Fibroblast of lung (primary cell): ENCODE measurements at regions not wholly inside any gene's neighbourhood (a gene's known extent, or its start where the extent isn't known, plus 50 kb on each side); places are given as distances from the start of the nearest gene placed in this dataset.

Experiments
- DNase-seq, 2 donors: peaks; one replicate each; pipeline versions ENCODE4 v3.0.0 to v3.0.0-alpha.2; 2010; ENCODE audit warnings: low read depth in 2 of 2
- H2AFZ ChIP-seq: 2 replicates; pipeline ENCODE4 v1.5.1; 2012; ENCODE audit warnings: low read length, control low read depth, inconsistent platforms
- H3K27ac ChIP-seq: 2 replicates; pipeline ENCODE4 v1.5.1; 2011; ENCODE audit warnings: low read length, control low read depth; ENCODE audit not compliant: insufficient read depth
- H3K27me3 ChIP-seq: 2 replicates; pipeline ENCODE4 v1.5.1; 2011; ENCODE audit warnings: mild to moderate bottlenecking, low read length; ENCODE audit not compliant: control insufficient read depth, insufficient read depth
- H3K36me3 ChIP-seq: 2 replicates; pipeline ENCODE4 v1.5.1; 2011; ENCODE audit warnings: low read length; ENCODE audit not compliant: control insufficient read depth, insufficient read depth
- H3K4me1 ChIP-seq: 2 replicates; pipeline ENCODE4 v1.5.1; 2011; ENCODE audit warnings: low read length; ENCODE audit not compliant: control insufficient read depth, insufficient read depth; ENCODE audit errors: extremely low read depth
- H3K4me2 ChIP-seq: 2 replicates; pipeline ENCODE4 v1.5.1; 2011; ENCODE audit warnings: low read length, control low read depth; ENCODE audit not compliant: insufficient read depth; ENCODE audit errors: extremely low read depth
- H3K4me3 ChIP-seq, 4 experiments: fragments of 200-600 bp in 1 of 4; sonication (generic) in 1 of 4; replicated peaks in 1 of 4; 2 replicates each; pipeline ENCODE4 v1.5.1; 2011 to 2016; ENCODE audit warnings: low read length in 4 of 4, low read depth in 3 of 4, mild to moderate bottlenecking in 3 of 4, control low read depth in 2 of 4, inconsistent platforms in 1 of 4, mixed read lengths in 1 of 4; ENCODE audit not compliant: insufficient read depth in 1 of 4; ENCODE audit errors: control extremely low read depth in 1 of 4
- H3K79me2 ChIP-seq: 2 replicates; pipeline ENCODE4 v1.5.1; 2012; ENCODE audit warnings: mild to moderate bottlenecking, low read length, inconsistent platforms; ENCODE audit not compliant: control insufficient read depth, insufficient read depth
- H3K9ac ChIP-seq: 2 replicates; pipeline ENCODE4 v1.5.1; 2011; ENCODE audit warnings: mild to moderate bottlenecking, low read length, control low read depth; ENCODE audit not compliant: insufficient read depth
- H3K9me3 ChIP-seq: 2 replicates; pipeline ENCODE4 v1.5.1; 2012; ENCODE audit warnings: low read depth, low read length; ENCODE audit not compliant: control insufficient read depth, insufficient read depth
- H4K20me1 ChIP-seq: 2 replicates; pipeline ENCODE4 v1.5.1; 2011; ENCODE audit warnings: low read length; ENCODE audit not compliant: control insufficient read depth, insufficient read depth; ENCODE audit errors: extremely low read depth
- EZH2 ChIP-seq: IDR thresholded peaks from 2 replicates; pipeline ENCODE4 v1.5.1; 2012; ENCODE audit warnings: low read length, control low read depth, mild to moderate bottlenecking; ENCODE audit errors: missing control alignments
- TF ChIP-seq, protein P1 (sequence below), 2 donors: IDR thresholded peaks in 1 of 2; conservative IDR thresholded peaks in 1 of 2; 1 replicate in 1 of 2; 2 replicates in 1 of 2; pipeline ENCODE4 v1.5.1; 2011 to 2012; ENCODE audit warnings: low read length in 2 of 2, control low read depth in 1 of 2, inconsistent platforms in 1 of 2, low read depth in 1 of 2, mild to moderate bottlenecking in 1 of 2

DNA sequence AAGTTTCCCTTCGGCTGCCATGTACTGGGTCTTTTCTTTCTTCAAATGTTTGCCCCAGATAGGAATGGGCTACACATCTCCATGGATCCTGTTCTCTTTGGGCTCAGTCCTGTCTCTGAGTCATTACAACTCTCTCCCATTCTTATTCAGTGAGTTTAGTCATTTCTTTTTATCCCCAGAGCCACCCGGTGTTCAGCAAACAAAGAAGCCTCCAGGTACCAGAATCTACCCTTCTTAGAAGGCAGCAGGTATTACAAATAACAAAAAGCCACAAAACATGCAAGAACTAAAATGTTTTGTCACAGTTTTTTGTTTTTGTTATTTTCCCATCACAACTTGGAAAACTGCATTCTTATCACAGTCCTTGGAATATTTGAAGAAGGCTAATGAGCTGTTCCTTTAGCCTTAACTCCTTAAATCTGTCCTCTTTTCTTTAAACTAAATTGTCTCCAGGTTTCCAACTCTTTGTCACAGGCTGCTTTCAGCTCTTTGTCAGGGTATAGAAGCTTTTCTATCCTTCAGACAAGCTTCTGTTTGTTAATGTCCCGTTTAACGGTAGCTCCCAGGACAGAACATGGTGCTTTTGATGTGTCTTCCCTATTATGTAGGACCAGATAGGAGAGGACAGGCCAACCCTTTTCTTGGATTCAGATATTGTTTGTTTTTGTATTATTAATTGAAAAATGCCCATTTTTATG is 215.5 kb upstream of the HTR2A start:
- no peaks in the 10 kb centered on the region for H3K79me2 ChIP-seq
- H3K4me3 ChIP-seq = no peak overlapping the region
- no peak overlapping the region for H2AFZ ChIP-seq
- H3K36me3 ChIP-seq = no peaks in the 10 kb centered on the region
- no peaks in the 10 kb centered on the region for H3K27me3 ChIP-seq
- TF ChIP-seq EZH2 = no peak
- TF ChIP-seq, protein P1, sequence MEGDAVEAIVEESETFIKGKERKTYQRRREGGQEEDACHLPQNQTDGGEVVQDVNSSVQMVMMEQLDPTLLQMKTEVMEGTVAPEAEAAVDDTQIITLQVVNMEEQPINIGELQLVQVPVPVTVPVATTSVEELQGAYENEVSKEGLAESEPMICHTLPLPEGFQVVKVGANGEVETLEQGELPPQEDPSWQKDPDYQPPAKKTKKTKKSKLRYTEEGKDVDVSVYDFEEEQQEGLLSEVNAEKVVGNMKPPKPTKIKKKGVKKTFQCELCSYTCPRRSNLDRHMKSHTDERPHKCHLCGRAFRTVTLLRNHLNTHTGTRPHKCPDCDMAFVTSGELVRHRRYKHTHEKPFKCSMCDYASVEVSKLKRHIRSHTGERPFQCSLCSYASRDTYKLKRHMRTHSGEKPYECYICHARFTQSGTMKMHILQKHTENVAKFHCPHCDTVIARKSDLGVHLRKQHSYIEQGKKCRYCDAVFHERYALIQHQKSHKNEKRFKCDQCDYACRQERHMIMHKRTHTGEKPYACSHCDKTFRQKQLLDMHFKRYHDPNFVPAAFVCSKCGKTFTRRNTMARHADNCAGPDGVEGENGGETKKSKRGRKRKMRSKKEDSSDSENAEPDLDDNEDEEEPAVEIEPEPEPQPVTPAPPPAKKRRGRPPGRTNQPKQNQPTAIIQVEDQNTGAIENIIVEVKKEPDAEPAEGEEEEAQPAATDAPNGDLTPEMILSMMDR (conservative IDR thresholded peaks at IDR 0.05 in 1 of 2, IDR thresholded peaks at IDR 0.05 in 1 of 2; ENCODE audit: low read depth in 1 of 2, low read length in 2 of 2) = no peak
- H3K4me1 ChIP-seq = no peaks in the 10 kb centered on the region
- H3K9me3 ChIP-seq = no peaks in the 10 kb centered on the region
- H3K27ac ChIP-seq = no peak overlapping the region
- H3K9ac ChIP-seq = no peak overlapping the region
- H4K20me1 ChIP-seq = no peaks in the 10 kb centered on the region
- no peak overlapping the region for H3K4me2 ChIP-seq
- DNase-seq = peak in 1 of 2 donors; percentile 34

GRCh38 chr13:47111499-47111898 is 214.6 kb upstream of the HTR2A start:
- no peak overlapping the region for H2AFZ ChIP-seq
- H3K27ac ChIP-seq = no peak overlapping the region
- TF ChIP-seq, protein P1 (conservative IDR thresholded peaks at IDR 0.05 in 1 of 2, IDR thresholded peaks at IDR 0.05 in 1 of 2; ENCODE audit: low read depth in 1 of 2, low read length in 2 of 2) = no peak
- no peak for TF ChIP-seq EZH2
- H3K9ac ChIP-seq = no peak overlapping the region
- DNase-seq = no peak
- no peaks in the 10 kb centered on the region for H3K36me3 ChIP-seq
- no peak overlapping the region for H3K4me3 ChIP-seq
- no peaks in the 10 kb centered on the region for H3K79me2 ChIP-seq
- no peaks in the 10 kb centered on the region for H3K27me3 ChIP-seq
- no peak overlapping the region for H3K4me2 ChIP-seq
- no peaks in the 10 kb centered on the region for H3K4me1 ChIP-seq
- no peaks in the 10 kb centered on the region for H3K9me3 ChIP-seq
- H4K20me1 ChIP-seq = no peaks in the 10 kb centered on the region

- H3K9ac ChIP-seq = no peak overlapping the region
- no peak overlapping the region for H2AFZ ChIP-seq
- no peaks in the 10 kb centered on the region for H3K79me2 ChIP-seq
- no peak overlapping the region for H3K4me3 ChIP-seq
- no peaks in the 10 kb centered on the region for H3K36me3 ChIP-seq
- no peak for TF ChIP-seq EZH2
- TF ChIP-seq, protein P1 (conservative IDR thresholded peaks at IDR 0.05 in 1 of 2, IDR thresholded peaks at IDR 0.05 in 1 of 2; ENCODE audit: low read depth in 1 of 2, low read length in 2 of 2) = no peak
- no peak overlapping the region for H3K27ac ChIP-seq
- H4K20me1 ChIP-seq = no peaks in the 10 kb centered on the region
- no peaks in the 10 kb centered on the region for H3K27me3 ChIP-seq
- DNase-seq = no peak
- no peaks in the 10 kb centered on the region for H3K9me3 ChIP-seq
- H3K4me2 ChIP-seq = no peak overlapping the region
- H3K4me1 ChIP-seq = no peaks in the 10 kb centered on the region
These were observed 214.0 kb upstream of the HTR2A start for GRCh38 chr13:47110833-47111240.
